H9 (cell line): ENCODE measurements at regions not wholly inside any gene's neighbourhood (a gene's known extent, or its start where the extent isn't known, plus 50 kb on each side); places are given as distances from the start of the nearest gene placed in this dataset.

ENCODE experiments used
- DNase-seq: peaks from one replicate; pipeline ENCODE4 v3.0.0-alpha.2; 2017
- H2AFZ ChIP-seq: one replicate; pipeline ENCODE4 v1.6.1; 2013; ENCODE audit warnings: mild to moderate bottlenecking, low read length, control low read depth, moderate library complexity
- H2AK5ac ChIP-seq: 2 replicates; pipeline ENCODE4 v1.6.1; 2013; ENCODE audit warnings: low read length, control low read depth, mixed read lengths; ENCODE audit not compliant: insufficient read length
- H2BK120ac ChIP-seq: one replicate; pipeline ENCODE4 v1.6.1; 2013; ENCODE audit warnings: low read depth, mild to moderate bottlenecking, low read length, control low read depth, inconsistent platforms; ENCODE audit not compliant: poor library complexity, severe bottlenecking
- H2BK12ac ChIP-seq: 2 replicates; pipeline ENCODE4 v1.6.1; 2013; ENCODE audit warnings: low read length, control low read depth, mixed read lengths, low read depth; ENCODE audit not compliant: insufficient read length
- H2BK15ac ChIP-seq: 2 replicates; pipeline ENCODE4 v1.6.1; 2013; ENCODE audit warnings: low read depth, low read length, control low read depth
- H2BK20ac ChIP-seq: one replicate; pipeline ENCODE4 v1.6.1; 2013; ENCODE audit warnings: low read depth, mild to moderate bottlenecking, low read length, control low read depth, inconsistent platforms; ENCODE audit not compliant: poor library complexity, severe bottlenecking
- H2BK5ac ChIP-seq: 2 replicates; pipeline ENCODE4 v1.6.1; 2013; ENCODE audit warnings: low read length, control low read depth, mixed read lengths; ENCODE audit not compliant: insufficient read length
- H3K14ac ChIP-seq: 2 replicates; pipeline ENCODE4 v1.6.1; 2013; ENCODE audit warnings: low read length, control low read depth; ENCODE audit not compliant: insufficient read depth
- H3K18ac ChIP-seq: 2 replicates; pipeline ENCODE4 v1.6.1; 2013; ENCODE audit warnings: low read depth, mild to moderate bottlenecking, mixed read lengths, low read length, control low read depth; ENCODE audit not compliant: insufficient read length
- H3K23ac ChIP-seq: 2 replicates; pipeline ENCODE4 v1.6.1; 2013; ENCODE audit warnings: low read length, control low read depth, mixed read lengths, low read depth; ENCODE audit not compliant: insufficient read length
- H3K23me2 ChIP-seq: 2 replicates; pipeline ENCODE4 v1.6.1; 2013; ENCODE audit warnings: low read depth, mild to moderate bottlenecking, mixed read lengths, low read length, control low read depth; ENCODE audit not compliant: insufficient read length, poor library complexity, severe bottlenecking
- H3K27ac ChIP-seq: 2 replicates; pipeline ENCODE4 v1.5.1; 2013; ENCODE audit warnings: low read length, control low read depth, mixed read lengths, low read depth; ENCODE audit not compliant: insufficient read length
- H3K27me3 ChIP-seq: 2 replicates; pipeline ENCODE4 v1.6.1; 2013; ENCODE audit warnings: low read length, control low read depth, inconsistent platforms; ENCODE audit not compliant: insufficient read depth
- H3K4ac ChIP-seq: 2 replicates; pipeline ENCODE4 v1.6.1; 2013; ENCODE audit warnings: low read depth, mild to moderate bottlenecking, control low read depth, inconsistent platforms, low read length, moderate library complexity
- H3K4me1 ChIP-seq: 2 replicates; pipeline ENCODE4 v1.6.1; 2013; ENCODE audit warnings: low read length, control low read depth, inconsistent platforms; ENCODE audit not compliant: insufficient read depth
- H3K4me2 ChIP-seq: 2 replicates; pipeline ENCODE4 v1.6.1; 2013; ENCODE audit warnings: low read length, control low read depth, mixed read lengths; ENCODE audit not compliant: insufficient read length, insufficient read depth
- H3K56ac ChIP-seq: 2 replicates; pipeline ENCODE4 v1.6.1; 2013; ENCODE audit warnings: low read depth, mild to moderate bottlenecking, mixed read lengths, low read length, control low read depth; ENCODE audit not compliant: insufficient read length
- H3K79me1 ChIP-seq: 2 replicates; pipeline ENCODE4 v1.6.1; 2013; ENCODE audit warnings: low read depth, mild to moderate bottlenecking, moderate library complexity, low read length, control low read depth, inconsistent platforms; ENCODE audit not compliant: insufficient read depth, poor library complexity, severe bottlenecking
- H3K79me2 ChIP-seq: 2 replicates; pipeline ENCODE4 v1.6.1; 2013; ENCODE audit warnings: low read length, control low read depth, inconsistent platforms; ENCODE audit not compliant: insufficient read depth
- H3K9ac ChIP-seq: 2 replicates; pipeline ENCODE4 v1.6.1; 2013; ENCODE audit warnings: low read length, control low read depth, mixed read lengths; ENCODE audit not compliant: insufficient read length; ENCODE audit errors: extremely low read depth
- H3K9me3 ChIP-seq: one replicate; pipeline ENCODE4 v1.6.1; 2013; ENCODE audit warnings: low read depth, low read length, inconsistent platforms; ENCODE audit not compliant: control insufficient read depth
- H3T11ph ChIP-seq: one replicate; pipeline ENCODE4 v1.6.1; 2013; ENCODE audit warnings: mild to moderate bottlenecking, low read length, control low read depth, inconsistent platforms
- H4K20me1 ChIP-seq: one replicate; pipeline ENCODE4 v1.6.1; 2013; ENCODE audit not compliant: control insufficient read depth, insufficient read length, insufficient read depth
- H4K5ac ChIP-seq: 2 replicates; pipeline ENCODE4 v1.6.1; 2013; ENCODE audit warnings: low read depth, mild to moderate bottlenecking, mixed read lengths, low read length, control low read depth; ENCODE audit not compliant: insufficient read length
- H4K8ac ChIP-seq: replicated peaks from 2 replicates; pipeline ENCODE4 v1.6.1; 2013; ENCODE audit warnings: low read length, control low read depth, mixed read lengths, low read depth; ENCODE audit not compliant: insufficient read length
- H4K91ac ChIP-seq: 2 replicates; pipeline ENCODE4 v1.6.1; 2013; ENCODE audit warnings: low read depth, mild to moderate bottlenecking, moderate library complexity, mixed read lengths, low read length, control low read depth; ENCODE audit not compliant: insufficient read length
- H3K27ac Mint-ChIP-seq, 3 experiments: 2 replicates in 2 of 3; 3 replicates in 1 of 3; pipeline ENCODE4 v1.8.0; 2020 to 2021; ENCODE audit warnings: mixed read lengths in 3 of 3, mild to moderate bottlenecking in 1 of 3, moderate library complexity in 1 of 3
- H3K27me3 Mint-ChIP-seq: 2 replicates; pipeline ENCODE4 v1.8.0; 2021; ENCODE audit warnings: low read depth, mild to moderate bottlenecking, moderate library complexity, mixed read lengths
- H3K36me3 Mint-ChIP-seq, 3 experiments: 2 replicates in 2 of 3; 3 replicates in 1 of 3; pipeline ENCODE4 v1.8.0; 2020 to 2021; ENCODE audit warnings: low read depth in 3 of 3, mixed read lengths in 3 of 3; ENCODE audit not compliant: insufficient read depth in 1 of 3
- H3K4me1 Mint-ChIP-seq, 2 experiments: 2 replicates each; pipeline ENCODE4 v1.8.0; 2020; ENCODE audit warnings: mixed read lengths in 2 of 2
- H3K4me3 Mint-ChIP-seq, 2 experiments: 2 replicates in 1 of 2; 3 replicates in 1 of 2; pipeline ENCODE4 v1.8.0; 2020 to 2021; ENCODE audit warnings: mild to moderate bottlenecking in 2 of 2, mixed read lengths in 2 of 2, moderate library complexity in 1 of 2
- H3K9me3 Mint-ChIP-seq, 2 experiments: 2 replicates in 1 of 2; 3 replicates in 1 of 2; pipeline ENCODE4 v1.8.0; 2020; ENCODE audit warnings: mild to moderate bottlenecking in 2 of 2, mixed read lengths in 2 of 2, moderate library complexity in 1 of 2
- CTCF ChIP-seq: fragments of 200-600 bp; sonication (generic); conservative IDR thresholded peaks from 3 replicates; pipeline ENCODE4 v1.8.0; 2021; ENCODE audit warnings: antibody characterized with exemption, mild to moderate bottlenecking
- WGBS: extraction: QIAGEN DNeasy Blood & Tissue Kit; methylation state at CpG from one replicate; pipeline ENCODE4 v1.1.7; 2013; ENCODE audit warnings: missing lambda C conversion rate, low lambda C conversion rate, mixed read lengths; ENCODE audit not compliant: insufficient read length; ENCODE audit errors: extremely low coverage; 5-methylcytosine and 5-hydroxymethylcytosine counted together

- no peak overlapping the region for H3K14ac ChIP-seq
- no peak overlapping the region for H3T11ph ChIP-seq
- no peak overlapping the region for H4K5ac ChIP-seq
- no peak overlapping the region for H4K91ac ChIP-seq
- no peak overlapping the region for H3K4ac ChIP-seq
- Mint-ChIP-seq H3K27ac (no peak overlapping the region), H3K9me3 (peaks cover 0 to 3% of the 10 kb centered on the region in 2 experiments; a peak in 1 of 5 replicates), H3K27me3 (peaks cover 2% of the 10 kb centered on the region; the same call in 1 of the 2 replicates), H3K36me3 (no peaks in the 10 kb centered on the region), H3K4me1 (peaks cover 0 to 2% of the 10 kb centered on the region in 2 experiments; a peak in 1 of 4 replicates), H3K4me3 (no peak overlapping the region)
- no peak overlapping the region for H3K4me2 ChIP-seq
- H4K20me1 ChIP-seq = no peaks in the 10 kb centered on the region
- H3K27ac ChIP-seq = no peak overlapping the region
- no peak overlapping the region for H2BK120ac ChIP-seq
- no peak for DNase-seq
- no peaks in the 10 kb centered on the region for H3K9me3 ChIP-seq
- no peak overlapping the region for H2AFZ ChIP-seq
- H3K27me3 ChIP-seq = no peaks in the 10 kb centered on the region
- no peaks in the 10 kb centered on the region for H3K4me1 ChIP-seq
- H2BK15ac ChIP-seq = no peak overlapping the region
- no peaks in the 10 kb centered on the region for H3K79me2 ChIP-seq
- H3K79me1 ChIP-seq = no peaks in the 10 kb centered on the region
- no peaks in the 10 kb centered on the region for H3K23me2 ChIP-seq
- H2BK5ac ChIP-seq = no peak overlapping the region
- H4K8ac ChIP-seq = no peak overlapping the region
- H3K9ac ChIP-seq = no peak overlapping the region
- H2BK20ac ChIP-seq = no peak overlapping the region
- H3K18ac ChIP-seq = no peak overlapping the region
- no peak overlapping the region for H2AK5ac ChIP-seq
- H2BK12ac ChIP-seq = no peak overlapping the region
- no CpG with 5 or more reads among the region's 2 CpGs for WGBS
- no peak for TF ChIP-seq CTCF
- H3K23ac ChIP-seq = no peak overlapping the region
- H3K56ac ChIP-seq = no peak overlapping the region
Measured at GRCh38 chr3:153328690-153329089, 166.7 kb downstream of the RAP2B start.
